SK-N-SH treated with all-trans-retinoic acid at 6 μM for 48 hours (cell line): ENCODE measurements at regions not wholly inside any gene's neighbourhood (a gene's known extent, or its start where the extent isn't known, plus 50 kb on each side); places are given as distances from the start of the nearest gene placed in this dataset.

Experiments used
- CREB5 ChIP-seq: fragments of 250-450 bp; sonication (Bioruptor Pico); IDR thresholded peaks from 2 replicates; pipeline ENCODE4 v1.5.1; 2020; ENCODE audit warnings: low read depth, mild to moderate bottlenecking, moderate library complexity
- ESRRG ChIP-seq: fragments of 250-450 bp; sonication (Bioruptor Pico); IDR thresholded peaks from 2 replicates; pipeline ENCODE4 v1.6.1; 2021; ENCODE audit warnings: mild to moderate bottlenecking
- ISL1 ChIP-seq: fragments of 250-450 bp; sonication (Bioruptor Pico); IDR thresholded peaks from 2 replicates; pipeline ENCODE4 v2.1.2; 2022; ENCODE audit warnings: mild to moderate bottlenecking, moderate library complexity
- PATZ1 ChIP-seq: fragments of 250-450 bp; sonication (Bioruptor Pico); IDR thresholded peaks from 2 replicates; pipeline ENCODE4 v1.8.0; 2020; ENCODE audit warnings: mild to moderate bottlenecking, moderate library complexity, borderline replicate concordance
- PPARA ChIP-seq: fragments of 250-450 bp; sonication (Bioruptor Pico); IDR thresholded peaks from 2 replicates; pipeline ENCODE4 v1.5.0; 2020; ENCODE audit warnings: mild to moderate bottlenecking, borderline replicate concordance
- RARB ChIP-seq: fragments of 250-450 bp; sonication (Bioruptor Pico); IDR thresholded peaks from 2 replicates; pipeline ENCODE4 v1.8.0; 2021; ENCODE audit warnings: mild to moderate bottlenecking, moderate library complexity
- ZFP3 ChIP-seq: fragments of 250-450 bp; sonication (Bioruptor Pico); IDR thresholded peaks from 2 replicates; pipeline ENCODE4 v1.5.0; 2020; ENCODE audit warnings: mild to moderate bottlenecking, moderate library complexity
- ZFP30 ChIP-seq: fragments of 450-650 bp; formaldehyde crosslinking; IDR thresholded peaks from 2 replicates; pipeline ENCODE4 v1.5.0; 2022; ENCODE audit warnings: mild to moderate bottlenecking, moderate library complexity

GRCh38 chr15:62298811-62299210 is 133.7 kb upstream of the C2CD4B start:
- TF ChIP-seq ISL1 (CRISPR knock-in tag): no peak
- TF ChIP-seq PATZ1 (CRISPR knock-in tag): no peak
- TF ChIP-seq ZFP30 (CRISPR knock-in tag): no peak
- no peak for TF ChIP-seq PPARA (CRISPR knock-in tag)
- no peak for TF ChIP-seq CREB5
- no peak for TF ChIP-seq RARB (CRISPR knock-in tag)
- TF ChIP-seq ESRRG (CRISPR knock-in tag): no peak
- no peak for TF ChIP-seq ZFP3
